ENCODE measurements at regions not wholly inside any gene's neighbourhood (a gene's known extent, or its start where the extent isn't known, plus 50 kb on each side); places are given as distances from the start of the nearest gene placed in this dataset.

GRCh38 chr18:45482286-45482685, 133.0 kb upstream of the SLC14A2 start:
- no peaks in the 10 kb centered on the region for H3K9me3 ChIP-seq (ENCODE audit: low read length)
- no peak overlapping the region for H3K27ac ChIP-seq (ENCODE audit: low read depth, low read length, poor library complexity, severe bottlenecking)
- DNase-seq (ENCODE audit: low spot score): no peak
- POLR2A ChIA-PET: interaction anchor here (0.7 kb wide), 1 partner anchor 61 kb away, joined by 3 read pairs; no protein-coding TSS in a partner anchor
- CTCF ChIA-PET (ENCODE audit: unreplicated experiment): no interaction called here
- H4K20me1 ChIP-seq (ENCODE audit: insufficient read depth, low read length): no peaks in the 10 kb centered on the region
- TF ChIP-seq EZH2phosphoT487 (IDR thresholded peaks at IDR 0.05; ENCODE audit: borderline replicate concordance, low read depth, low read length) (no peak), CTCF (conservative IDR thresholded peaks at IDR 0.05; ENCODE audit: low read length) (no peak)
- no peaks in the 10 kb centered on the region for H3K79me2 ChIP-seq (ENCODE audit: insufficient read depth, low read depth, low read length)
- H3K9me2 ChIP-seq (ENCODE audit: insufficient read depth, low read length): no peaks in the 10 kb centered on the region
- BruUV-seq (replicated peaks): no TSS peak
- no peaks in the 10 kb centered on the region for H3K4me1 ChIP-seq (ENCODE audit: insufficient read depth, low read length, poor library complexity, severe bottlenecking)
- intact Hi-C loops (cut with micrococcal nuclease; ENCODE audit: unreplicated experiment): no loop called here
- no peak overlapping the region for H2AFZ ChIP-seq (ENCODE audit: low read length)
- no peak overlapping the region for H3K4me2 ChIP-seq (ENCODE audit: low read length)
- H3K4me3 ChIP-seq (ENCODE audit: low read depth, low read length, poor library complexity, severe bottlenecking): no peak overlapping the region
- no peaks in the 10 kb centered on the region for H3K36me3 ChIP-seq (ENCODE audit: insufficient read depth, low read length)

- ChIA-PET CTCF (ENCODE audit: unreplicated experiment) (no interaction called here), POLR2A (no interaction called here)
- no TSS peak for BruUV-seq (replicated peaks)
- TF ChIP-seq EZH2phosphoT487 (IDR thresholded peaks at IDR 0.05; ENCODE audit: borderline replicate concordance, low read depth, low read length) (no peak), CTCF (conservative IDR thresholded peaks at IDR 0.05; ENCODE audit: low read length) (no peak)
- Histone ChIP-seq H3K4me2 (ENCODE audit: low read length) (no peak overlapping the region), H3K36me3 (ENCODE audit: insufficient read depth, low read length) (no peaks in the 10 kb centered on the region), H2AFZ (ENCODE audit: low read length) (no peak overlapping the region), H3K79me2 (ENCODE audit: insufficient read depth, low read depth, low read length) (no peaks in the 10 kb centered on the region), H3K9me3 (ENCODE audit: low read length) (no peaks in the 10 kb centered on the region), H3K9me2 (ENCODE audit: insufficient read depth, low read length) (no peaks in the 10 kb centered on the region), H3K4me3 (ENCODE audit: low read depth, low read length, poor library complexity, severe bottlenecking) (no peak overlapping the region), H3K4me1 (ENCODE audit: insufficient read depth, low read length, poor library complexity, severe bottlenecking) (no peaks in the 10 kb centered on the region), H3K27ac (ENCODE audit: low read depth, low read length, poor library complexity, severe bottlenecking) (no peak overlapping the region), H4K20me1 (ENCODE audit: insufficient read depth, low read length) (no peaks in the 10 kb centered on the region)
- intact Hi-C loops (cut with micrococcal nuclease; ENCODE audit: unreplicated experiment): no loop called here
- DNase-seq (ENCODE audit: low spot score): no peak
Observed at GRCh38 chr18:45487581-45487980, 127.7 kb upstream of the SLC14A2 start.

GRCh38 chr18:45488645-45489044, 126.6 kb upstream of the SLC14A2 start:
- Histone ChIP-seq H3K4me2 (ENCODE audit: low read length) (no peak overlapping the region), H3K27ac (ENCODE audit: low read depth, low read length, poor library complexity, severe bottlenecking) (no peak overlapping the region), H2AFZ (ENCODE audit: low read length) (no peak overlapping the region), H3K4me1 (ENCODE audit: insufficient read depth, low read length, poor library complexity, severe bottlenecking) (no peaks in the 10 kb centered on the region), H3K36me3 (ENCODE audit: insufficient read depth, low read length) (no peaks in the 10 kb centered on the region), H3K4me3 (ENCODE audit: low read depth, low read length, poor library complexity, severe bottlenecking) (no peak overlapping the region), H3K79me2 (ENCODE audit: insufficient read depth, low read depth, low read length) (no peaks in the 10 kb centered on the region), H4K20me1 (ENCODE audit: insufficient read depth, low read length) (no peaks in the 10 kb centered on the region), H3K9me3 (ENCODE audit: low read length) (no peaks in the 10 kb centered on the region), H3K9me2 (ENCODE audit: insufficient read depth, low read length) (no peaks in the 10 kb centered on the region)
- intact Hi-C loops (cut with micrococcal nuclease; ENCODE audit: unreplicated experiment): no loop called here
- no TSS peak for BruUV-seq (replicated peaks)
- POLR2A ChIA-PET: no interaction called here
- DNase-seq (ENCODE audit: low spot score): no peak
- TF ChIP-seq CTCF (conservative IDR thresholded peaks at IDR 0.05; ENCODE audit: low read length): no peak
- TF ChIP-seq EZH2phosphoT487 (IDR thresholded peaks at IDR 0.05; ENCODE audit: borderline replicate concordance, low read depth, low read length): no peak
- CTCF ChIA-PET (ENCODE audit: unreplicated experiment): no interaction called here
